Stimulated activated effector memory CD8-positive, alpha-beta T cell treated with anti-CD3 and anti-CD28 coated beads, Interleukin-12 subunit alpha, Interleukin-12 subunit beta, amount 100 ng/mL, for 72 hours (primary cell): ENCODE measurements at regions not wholly inside any gene's neighbourhood (a gene's known extent, or its start where the extent isn't known, plus 50 kb on each side); places are given as distances from the start of the nearest gene placed in this dataset.
"Not testable (repeated sequence)": the region's sequence is repeated elsewhere in the genome, so short reads cannot be mapped to it uniquely, and the experiment has no call there.

ENCODE experiments used
- ATAC-seq: fragments of 150-1000 bp; cut with Tn5 transposase; 2 replicates; pipeline ENCODE4 v1.10.0; 2021
- DNase-seq, 2 donors: peaks; one replicate each; pipeline ENCODE4 v3.0.0; 2021 to 2022; ENCODE audit warnings: low spot score in 2 of 2
- H3K27ac Mint-ChIP-seq: one replicate; pipeline ENCODE4 v1.8.0; 2022; ENCODE audit warnings: mild to moderate bottlenecking, mixed read lengths
- H3K36me3 Mint-ChIP-seq: one replicate; pipeline ENCODE4 v1.8.0; 2022; ENCODE audit warnings: mild to moderate bottlenecking, mixed read lengths
- H3K4me1 Mint-ChIP-seq: one replicate; pipeline ENCODE4 v1.8.0; 2022; ENCODE audit warnings: mixed read lengths
- H3K4me3 Mint-ChIP-seq: one replicate; pipeline ENCODE4 v1.8.0; 2022; ENCODE audit warnings: mild to moderate bottlenecking, mixed read lengths
- H3K9me3 Mint-ChIP-seq: one replicate; pipeline ENCODE4 v1.8.0; 2022; ENCODE audit warnings: mixed read lengths

DNA sequence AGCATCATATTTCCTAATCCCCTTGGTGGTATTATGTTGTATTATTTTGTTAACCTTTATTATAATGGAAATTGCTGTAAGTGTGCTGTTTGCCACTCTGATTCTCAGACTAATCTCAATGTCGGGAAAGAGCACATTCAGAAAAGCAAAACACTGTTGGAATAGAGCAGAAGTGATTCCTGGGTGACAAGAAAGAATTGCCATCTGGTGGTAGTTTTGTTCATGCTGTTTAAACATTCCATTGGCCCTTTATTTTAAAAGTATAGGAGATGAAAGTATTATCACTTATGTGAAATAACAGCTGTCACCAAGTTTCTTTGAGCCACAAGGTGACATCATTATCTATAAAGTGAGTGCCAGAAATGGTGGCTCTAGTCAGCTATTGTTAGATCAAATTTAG, 301.3 kb upstream of the SGCD start:
- ATAC-seq (no peak), DNase-seq (no peak)
- peaks cover 6% of the 10 kb centered on the region for H3K4me1 Mint-ChIP-seq
- no peak overlapping the region for H3K4me3 Mint-ChIP-seq
- H3K36me3 Mint-ChIP-seq: no peaks in the 10 kb centered on the region
- no peak overlapping the region for H3K27ac Mint-ChIP-seq
- no peaks in the 10 kb centered on the region for H3K9me3 Mint-ChIP-seq

GRCh38 chr5:156031181-156031580, 295.8 kb upstream of the SGCD start:
- DNase-seq (no peak), ATAC-seq (no peak)
- no peak overlapping the region for H3K4me3 Mint-ChIP-seq
- H3K4me1 Mint-ChIP-seq: no peaks in the 10 kb centered on the region
- H3K36me3 Mint-ChIP-seq: no peaks in the 10 kb centered on the region
- no peaks in the 10 kb centered on the region for H3K9me3 Mint-ChIP-seq
- no peak overlapping the region for H3K27ac Mint-ChIP-seq

- H3K27ac Mint-ChIP-seq: no peak overlapping the region
- no peak overlapping the region for H3K4me3 Mint-ChIP-seq
- no peak for DNase-seq
- ATAC-seq: no peak
- H3K4me1 Mint-ChIP-seq: no peaks in the 10 kb centered on the region
- H3K9me3 Mint-ChIP-seq: no peaks in the 10 kb centered on the region
- H3K36me3 Mint-ChIP-seq: no peaks in the 10 kb centered on the region
Observed at GRCh38 chr5:156036640-156037039, 290.3 kb upstream of the SGCD start.

DNA sequence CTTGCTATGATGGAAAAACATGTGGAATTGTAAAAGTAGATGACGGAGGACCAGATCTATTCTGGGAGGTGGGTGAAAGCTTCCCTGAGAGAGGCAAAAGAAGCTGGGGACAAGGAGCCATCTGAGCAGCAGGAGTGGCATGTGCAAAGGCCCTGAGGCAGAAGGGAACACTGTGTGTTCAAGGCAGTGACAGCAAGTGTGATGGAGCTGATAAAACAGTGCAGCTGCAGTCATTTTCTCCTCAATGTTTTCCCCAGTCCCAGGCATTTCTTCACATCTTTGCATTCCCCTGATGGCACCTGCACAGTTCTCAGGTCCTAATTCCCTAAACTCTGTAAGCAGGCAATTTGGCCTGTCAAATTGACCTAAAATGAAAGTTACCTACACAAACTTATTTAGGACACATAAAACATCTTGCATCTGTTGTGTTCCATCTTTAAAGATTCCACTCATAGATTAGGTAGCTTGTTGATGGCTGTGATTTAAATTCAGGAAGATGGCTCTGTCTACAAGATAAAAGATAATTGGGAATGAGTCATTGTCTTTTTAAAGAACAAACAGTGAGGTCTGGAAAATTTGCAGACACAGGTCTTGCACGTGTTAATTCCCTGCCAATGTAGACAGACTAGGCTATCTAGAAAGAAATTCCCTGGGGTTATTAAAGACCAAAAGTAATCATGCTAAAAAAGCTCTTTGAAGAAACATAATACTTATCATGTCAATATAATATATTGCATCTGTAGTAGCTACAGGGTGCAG, 289.6 kb upstream of the SGCD start:
- Mint-ChIP-seq H3K4me1 (no peaks in the 10 kb centered on the region), H3K9me3 (no peaks in the 10 kb centered on the region), H3K27ac (no peak overlapping the region), H3K36me3 (no peaks in the 10 kb centered on the region), H3K4me3 (no peak overlapping the region)
- DNase-seq (no peak), ATAC-seq (no peak)

DNA sequence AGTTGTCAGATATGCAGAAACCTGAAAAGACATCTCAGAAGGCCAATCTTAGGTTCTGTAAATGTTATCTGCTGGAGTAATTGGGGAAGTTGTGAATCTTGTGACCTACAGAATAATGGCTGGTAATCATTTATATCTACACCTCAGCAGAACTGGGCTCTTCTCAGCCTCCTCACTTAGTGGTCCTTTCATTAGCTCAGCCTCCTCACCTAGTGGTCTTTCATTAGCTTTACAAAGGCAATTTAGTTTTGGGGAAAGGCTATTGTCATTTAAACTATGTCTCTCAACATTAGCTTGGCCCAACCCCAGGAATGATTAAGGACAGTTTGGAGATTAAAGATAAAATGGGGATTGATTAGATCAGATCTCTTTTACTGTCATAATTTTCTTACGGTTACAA, 284.2 kb upstream of the SGCD start:
- H3K9me3 Mint-ChIP-seq: peaks cover 2% of the 10 kb centered on the region
- no peak overlapping the region for H3K4me3 Mint-ChIP-seq
- H3K27ac Mint-ChIP-seq: no peak overlapping the region
- DNase-seq (no peak), ATAC-seq (no peak)
- no peaks in the 10 kb centered on the region for H3K36me3 Mint-ChIP-seq
- no peaks in the 10 kb centered on the region for H3K4me1 Mint-ChIP-seq

DNA sequence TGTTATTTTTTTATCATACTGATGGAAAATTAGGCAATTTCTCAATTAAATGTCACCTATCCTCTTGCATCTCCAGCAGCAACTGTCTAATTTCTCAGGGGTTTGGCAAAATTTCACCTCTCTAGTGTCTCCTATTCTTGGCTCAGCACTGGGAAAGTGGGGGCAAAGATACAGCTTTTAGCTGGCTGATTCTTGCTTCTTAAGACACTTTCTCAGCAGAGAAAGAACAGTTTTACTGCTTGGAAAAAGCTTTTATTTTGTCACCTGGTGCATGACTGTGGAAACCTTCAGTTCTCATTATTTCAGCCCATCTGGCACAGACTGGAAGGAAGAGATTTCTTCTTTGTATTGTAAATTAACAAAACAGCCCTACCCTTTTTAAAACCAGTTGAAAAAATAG, 283.6 kb upstream of the SGCD start:
- Mint-ChIP-seq H3K4me1 (no peaks in the 10 kb centered on the region), H3K9me3 (peaks cover 2% of the 10 kb centered on the region), H3K36me3 (no peaks in the 10 kb centered on the region), H3K27ac (no peak overlapping the region), H3K4me3 (no peak overlapping the region)
- no peak for DNase-seq
- no peak for ATAC-seq

DNA sequence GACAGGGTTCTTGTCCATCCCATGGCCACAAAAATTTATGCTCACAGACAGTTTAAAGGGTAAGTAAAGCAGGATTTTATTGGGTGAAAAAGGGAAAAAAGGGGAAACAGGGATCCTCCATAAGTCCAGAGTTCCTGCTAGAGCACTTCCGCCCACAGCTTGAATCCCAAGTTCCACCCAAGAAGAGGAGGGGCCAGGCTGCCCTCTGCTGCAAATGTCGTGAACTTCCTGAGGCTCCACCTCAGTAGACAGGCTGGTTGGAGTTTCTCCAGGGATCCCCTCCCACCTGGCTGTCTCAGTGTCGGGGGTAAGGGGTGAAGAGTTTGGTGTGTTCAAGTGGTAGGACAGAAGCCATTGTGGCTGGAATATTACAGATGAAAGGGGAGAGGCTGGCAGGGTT, 275.0 kb upstream of the SGCD start:
- peaks cover under 1% of the 10 kb centered on the region for H3K9me3 Mint-ChIP-seq
- ATAC-seq (no peak), DNase-seq (no peak)
- H3K27ac Mint-ChIP-seq: no peak overlapping the region
- no peak overlapping the region for H3K4me3 Mint-ChIP-seq
- H3K36me3 Mint-ChIP-seq: no peaks in the 10 kb centered on the region
- no peaks in the 10 kb centered on the region for H3K4me1 Mint-ChIP-seq

- Mint-ChIP-seq H3K27ac (no peak overlapping the region), H3K4me3 (no peak overlapping the region), H3K4me1 (no peaks in the 10 kb centered on the region), H3K9me3 (no peaks in the 10 kb centered on the region), H3K36me3 (no peaks in the 10 kb centered on the region)
- DNase-seq (no peak), ATAC-seq (no peak)
Observed at GRCh38 chr5:156052656-156053055, 274.3 kb upstream of the SGCD start.

- H3K36me3 Mint-ChIP-seq: no peaks in the 10 kb centered on the region
Observed at GRCh38 chr5:156053056-156053455, 273.9 kb upstream of the SGCD start.

GRCh38 chr5:156076912-156077311, 250.1 kb upstream of the SGCD start:
- no peak overlapping the region for H3K27ac Mint-ChIP-seq
- H3K4me1 Mint-ChIP-seq: no peaks in the 10 kb centered on the region
- H3K36me3 Mint-ChIP-seq: no peaks in the 10 kb centered on the region
- H3K9me3 Mint-ChIP-seq: peaks cover 15% of the 10 kb centered on the region
- ATAC-seq (no peak), DNase-seq (no peak)
- no peak overlapping the region for H3K4me3 Mint-ChIP-seq

More at GRCh38 chr5:156053056-156053455, 273.9 kb upstream of the SGCD start:
- Mint-ChIP-seq H3K9me3 (no peaks in the 10 kb centered on the region), H3K4me1 (no peaks in the 10 kb centered on the region), H3K4me3 (no peak overlapping the region), H3K27ac (no peak overlapping the region)
- DNase-seq (no peak), ATAC-seq (no peak)

DNA sequence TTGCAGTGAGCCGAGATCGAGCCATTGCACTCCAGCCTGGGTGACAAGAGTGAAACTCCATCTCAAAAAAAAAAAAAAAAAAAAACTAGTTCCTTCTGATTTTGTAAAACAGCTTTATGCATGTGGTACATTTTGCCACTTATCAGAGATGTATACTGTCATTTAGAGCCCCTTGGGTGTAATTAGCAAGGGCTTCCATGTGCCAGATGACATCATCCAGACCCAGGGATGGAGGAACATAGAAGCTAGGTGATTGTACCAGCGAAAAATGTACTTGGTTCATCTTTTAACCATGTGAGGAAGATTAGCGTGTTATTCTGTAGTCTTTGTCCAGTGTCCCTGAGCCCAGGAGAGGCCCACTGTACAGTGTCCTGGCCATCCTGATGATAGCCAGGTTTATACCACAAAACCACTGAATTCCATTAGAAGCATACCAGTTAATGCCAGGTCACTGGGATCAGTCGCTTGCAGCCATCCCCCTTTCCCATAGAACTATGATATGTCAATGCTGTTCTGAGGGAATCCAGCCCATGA, 239.3 kb upstream of the SGCD start:
- no peak for DNase-seq

GRCh38 chr5:156089955-156090940, 236.7 kb upstream of the SGCD start:
- not testable (repeated sequence) for H3K36me3 Mint-ChIP-seq, H3K27ac Mint-ChIP-seq, ATAC-seq, DNase-seq, H3K4me3 Mint-ChIP-seq, H3K4me1 Mint-ChIP-seq
- H3K9me3 Mint-ChIP-seq: peaks cover 10% of the 10 kb centered on the region

More for the DNA sequence above, 239.3 kb upstream of the SGCD start:
- ATAC-seq: no peak
- Mint-ChIP-seq H3K36me3 (no peaks in the 10 kb centered on the region), H3K9me3 (peaks cover 10% of the 10 kb centered on the region), H3K4me1 (no peaks in the 10 kb centered on the region), H3K27ac (no peak overlapping the region), H3K4me3 (no peak overlapping the region)

DNA sequence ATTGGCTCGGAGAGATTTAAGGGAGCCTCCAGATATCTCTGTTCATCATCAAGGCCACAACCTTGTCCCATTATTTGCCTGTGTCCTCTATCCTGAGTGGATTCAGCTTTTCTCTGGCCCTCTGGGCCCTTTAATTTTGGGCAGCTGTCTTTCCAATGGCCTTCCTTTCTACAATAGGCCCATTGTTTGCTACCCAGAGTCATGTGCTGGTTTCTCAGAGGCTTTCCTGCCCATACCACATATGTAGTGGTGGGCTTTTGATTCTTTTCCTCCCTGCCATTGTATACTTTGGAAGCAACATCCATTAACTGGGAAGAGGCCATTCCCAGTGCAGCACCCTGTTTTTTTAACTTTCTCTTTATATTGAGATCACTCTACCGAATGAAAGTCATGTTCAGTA, 233.9 kb upstream of the SGCD start:
- Mint-ChIP-seq H3K27ac (no peak overlapping the region), H3K4me1 (no peaks in the 10 kb centered on the region), H3K36me3 (no peaks in the 10 kb centered on the region), H3K4me3 (no peak overlapping the region), H3K9me3 (peaks cover 6% of the 10 kb centered on the region)
- ATAC-seq: no peak
- no peak for DNase-seq

DNA sequence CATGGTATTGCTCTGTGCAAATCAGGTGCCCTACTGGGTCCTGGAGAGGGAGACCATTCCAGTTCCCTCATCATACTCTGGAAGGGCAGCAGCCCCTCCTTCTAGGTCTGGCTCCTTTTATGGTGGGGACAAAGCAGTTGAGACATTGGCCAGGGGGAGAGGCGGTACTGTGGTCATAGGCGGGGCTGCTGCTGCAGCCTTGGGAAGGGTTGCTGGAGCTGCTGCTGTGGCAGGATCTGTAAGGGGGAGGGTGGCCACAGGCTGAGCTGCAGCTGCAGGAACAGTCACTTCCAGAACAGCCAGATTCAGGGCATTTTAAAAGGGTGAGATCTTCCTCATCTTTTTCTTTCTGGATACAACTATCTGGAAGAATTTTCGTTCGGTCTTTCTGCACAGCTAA, 233.0 kb upstream of the SGCD start:
- no peaks in the 10 kb centered on the region for H3K36me3 Mint-ChIP-seq
- H3K9me3 Mint-ChIP-seq: peaks cover 6% of the 10 kb centered on the region
- no peaks in the 10 kb centered on the region for H3K4me1 Mint-ChIP-seq
- no peak overlapping the region for H3K27ac Mint-ChIP-seq
- H3K4me3 Mint-ChIP-seq: no peak overlapping the region
- DNase-seq (no peak), ATAC-seq (no peak)

GRCh38 chr5:156095709-156096241, 231.2 kb upstream of the SGCD start:
- H3K27ac Mint-ChIP-seq: no peak overlapping the region
- DNase-seq (no peak), ATAC-seq (no peak)
- no peaks in the 10 kb centered on the region for H3K36me3 Mint-ChIP-seq
- no peak overlapping the region for H3K4me3 Mint-ChIP-seq
- H3K4me1 Mint-ChIP-seq: no peaks in the 10 kb centered on the region
- H3K9me3 Mint-ChIP-seq: no peaks in the 10 kb centered on the region
